ENCODE measurements at regions not wholly inside any gene's neighbourhood (a gene's known extent, or its start where the extent isn't known, plus 50 kb on each side); places are given as distances from the start of the nearest gene placed in this dataset.
"Not testable (repeated sequence)": the region's sequence is repeated elsewhere in the genome, so short reads cannot be mapped to it uniquely, and the experiment has no call there.

DNA sequence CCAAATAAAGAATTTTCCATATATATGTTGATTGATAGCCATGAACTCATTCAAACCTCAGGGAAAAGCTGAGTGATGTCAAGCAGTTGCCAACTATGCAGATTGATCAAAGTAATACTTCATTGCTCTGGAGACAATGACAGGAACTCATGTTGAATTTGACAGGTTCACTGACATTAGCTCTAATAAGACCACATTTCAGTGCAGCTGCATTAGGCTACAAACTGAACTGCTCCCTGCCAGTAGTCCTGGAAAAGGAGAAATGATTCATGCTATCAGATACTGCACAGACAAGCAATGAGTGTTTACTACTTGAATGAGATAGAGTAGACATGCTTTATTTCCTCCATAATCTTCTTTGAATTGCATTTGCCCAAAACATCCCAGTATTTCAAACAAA, 948.4 kb downstream of the MRPL39 start:
- DNase-seq, result no peak

DNA sequence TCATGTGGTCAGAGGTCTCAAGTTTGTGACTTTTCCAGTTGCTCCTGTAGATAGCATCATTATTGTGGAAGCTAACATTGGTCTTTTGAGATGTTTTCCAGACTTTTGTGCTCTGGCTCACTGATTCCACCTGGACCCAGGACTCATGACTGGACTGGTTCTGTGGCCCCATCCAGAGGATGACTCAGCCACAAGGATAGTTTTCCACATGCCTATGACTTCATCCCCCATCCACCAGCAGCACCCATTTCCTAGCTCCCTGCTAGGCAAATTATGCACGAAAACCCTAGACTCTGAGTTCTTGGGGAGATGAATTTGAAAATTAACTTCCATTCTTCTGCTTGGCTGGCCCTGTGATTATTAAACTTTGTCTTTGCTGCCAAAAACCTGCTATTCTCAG, 949.3 kb downstream of the MRPL39 start:
- DNase-seq, result no peak

DNA sequence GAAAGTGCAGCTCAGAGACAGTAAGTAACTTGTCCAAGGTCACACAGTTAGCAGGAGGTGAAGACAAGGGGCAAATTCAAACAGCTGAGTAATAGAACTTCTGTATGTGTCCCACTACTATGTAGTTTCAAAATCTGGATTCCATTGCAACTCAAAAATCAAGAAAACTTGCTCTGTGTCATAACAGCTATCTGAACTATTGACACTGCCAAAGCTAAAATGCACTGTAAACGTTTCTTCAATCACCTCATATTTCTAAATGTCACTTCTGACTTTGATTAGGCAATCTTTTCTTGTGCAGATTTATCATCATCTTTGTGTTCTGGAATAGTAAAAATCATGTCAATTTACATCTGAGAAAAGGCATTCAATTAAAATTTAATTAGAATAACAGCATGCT, 957.6 kb downstream of the MRPL39 start:
- DNase-seq, result no peak

DNA sequence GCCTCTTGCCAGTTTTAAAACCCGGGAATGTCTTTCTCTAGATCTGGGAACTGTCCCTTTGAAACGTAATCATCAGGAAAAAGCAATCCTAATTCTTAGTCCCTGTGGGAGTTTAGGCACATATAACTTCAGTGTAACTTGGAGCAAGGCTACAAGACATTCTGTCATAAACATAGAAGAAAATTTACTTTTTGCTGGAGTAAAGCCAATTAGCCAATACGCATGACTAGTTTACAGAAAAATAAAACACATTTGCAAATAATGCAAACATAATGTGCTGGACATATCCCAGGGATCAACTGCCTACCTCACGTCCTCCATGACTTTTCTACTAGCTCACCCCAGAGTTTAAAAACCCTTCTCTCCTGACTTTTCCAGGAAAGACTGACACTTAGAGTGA, 970.6 kb downstream of the MRPL39 start:
- no peak for DNase-seq

DNA sequence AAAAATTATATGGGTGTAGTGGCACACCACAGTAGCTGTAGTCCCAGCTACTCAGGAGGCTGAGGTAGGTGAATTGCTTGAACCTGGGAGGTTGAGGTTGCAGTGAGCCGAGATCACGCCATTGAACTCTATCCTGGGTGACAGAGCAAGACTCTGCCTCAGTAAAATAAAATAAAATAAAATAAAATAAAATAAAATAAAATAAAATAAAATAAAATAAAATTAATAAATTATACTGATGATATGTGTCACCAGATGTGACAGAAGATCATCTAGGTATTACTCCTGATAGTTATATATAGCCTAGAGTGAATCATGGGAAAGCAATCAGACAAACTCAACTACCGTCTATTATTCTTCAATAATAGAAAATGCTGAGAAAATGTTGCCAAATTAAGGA, 972.5 kb downstream of the MRPL39 start:
- DNase-seq, result no peak

DNA sequence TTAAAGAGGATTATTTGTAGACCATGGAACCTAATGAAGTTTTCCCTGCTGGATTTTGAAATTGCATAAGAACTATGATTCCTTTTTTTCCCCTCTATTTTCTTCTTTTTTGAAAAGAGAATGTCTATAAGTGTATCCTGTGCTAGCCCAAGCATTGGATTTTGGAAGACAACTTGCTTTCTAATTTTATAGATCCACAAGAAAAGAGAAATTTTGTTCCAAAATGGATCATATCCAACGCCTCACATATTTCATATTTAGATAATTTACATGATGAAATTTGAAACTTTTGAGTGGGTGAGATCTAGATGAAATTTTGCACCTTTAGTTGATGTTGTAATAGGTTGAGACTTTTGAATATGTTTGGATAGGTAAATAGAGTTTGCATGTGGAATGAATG, 978.7 kb downstream of the MRPL39 start:
- no peak for DNase-seq

DNA sequence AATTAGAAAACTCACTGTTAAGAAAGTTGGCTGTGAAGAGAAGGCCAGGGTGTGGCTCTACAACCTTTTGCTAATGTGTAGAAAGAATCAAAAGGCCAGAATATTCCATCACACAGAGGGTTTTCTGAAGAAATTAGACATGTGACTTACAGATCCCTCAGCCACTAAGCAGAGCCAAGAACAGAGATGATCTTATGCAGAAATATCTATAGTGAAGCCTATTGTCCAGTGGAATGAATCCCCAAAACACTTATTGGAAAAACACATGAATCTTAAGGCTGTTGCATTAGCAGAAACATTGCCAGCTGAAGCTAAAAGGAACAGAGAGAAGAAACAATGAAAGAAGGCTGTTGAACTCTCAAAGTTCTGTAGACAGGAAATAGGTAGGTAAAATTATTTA, 979.2 kb downstream of the MRPL39 start:
- no peak for DNase-seq

DNA sequence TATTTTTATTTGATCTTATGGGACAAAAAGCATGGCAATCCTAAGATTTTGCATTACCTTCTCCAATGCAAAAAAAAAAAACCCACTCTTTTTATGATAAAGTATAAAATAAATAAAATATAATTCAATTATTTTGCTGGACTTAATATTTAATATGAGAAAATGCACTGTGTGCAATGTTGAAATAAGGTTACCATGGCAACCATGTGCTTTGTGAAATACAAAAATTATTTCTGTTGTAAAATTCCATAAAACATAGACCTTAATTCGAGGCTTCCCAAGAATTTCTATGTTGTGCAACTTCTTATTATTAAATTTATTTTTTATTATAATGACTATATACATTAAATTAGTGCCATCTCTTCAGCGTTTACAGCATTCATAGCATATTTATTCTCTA, 989.5 kb downstream of the MRPL39 start:
- no peak for DNase-seq

DNA sequence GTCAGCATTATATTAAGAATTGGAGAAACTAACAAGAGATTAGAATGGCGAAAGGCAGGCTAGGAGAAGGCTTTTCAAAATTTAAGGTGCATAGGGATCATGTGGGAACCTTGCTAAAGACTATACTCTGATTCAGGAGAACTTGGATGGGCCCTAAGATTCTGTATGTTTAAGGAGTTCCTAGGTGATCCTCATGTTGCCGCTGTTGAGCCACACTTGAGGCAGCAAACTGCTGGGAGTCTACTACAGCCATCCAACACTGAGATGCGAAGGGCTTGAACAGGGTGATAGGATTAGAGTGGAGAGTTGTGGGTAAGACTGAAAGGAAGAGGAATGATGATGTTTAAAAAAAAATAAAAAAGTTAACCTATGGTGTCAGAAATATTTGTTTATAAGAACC, 1013.2 kb downstream of the MRPL39 start:
- no peak for DNase-seq

DNA sequence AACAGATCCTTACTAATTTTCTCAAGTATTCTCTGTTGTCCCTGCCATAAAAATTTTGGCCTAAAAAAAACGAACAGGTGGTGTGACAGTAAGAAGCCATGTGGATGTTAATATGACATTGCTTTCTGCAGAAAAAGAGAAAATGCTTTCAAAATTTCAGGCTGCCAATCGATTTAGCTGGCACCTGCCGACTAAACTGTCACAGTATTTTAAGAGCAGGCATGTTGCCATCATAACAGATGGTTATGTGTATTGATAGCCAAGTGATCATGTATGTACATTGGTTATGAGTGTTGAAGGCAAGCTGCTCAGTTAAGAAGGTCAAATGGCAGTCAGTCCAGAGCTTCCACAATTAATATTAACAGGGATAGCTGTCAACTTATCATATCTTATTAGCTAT, 1017.0 kb downstream of the MRPL39 start:
- DNase-seq, result no peak

DNA sequence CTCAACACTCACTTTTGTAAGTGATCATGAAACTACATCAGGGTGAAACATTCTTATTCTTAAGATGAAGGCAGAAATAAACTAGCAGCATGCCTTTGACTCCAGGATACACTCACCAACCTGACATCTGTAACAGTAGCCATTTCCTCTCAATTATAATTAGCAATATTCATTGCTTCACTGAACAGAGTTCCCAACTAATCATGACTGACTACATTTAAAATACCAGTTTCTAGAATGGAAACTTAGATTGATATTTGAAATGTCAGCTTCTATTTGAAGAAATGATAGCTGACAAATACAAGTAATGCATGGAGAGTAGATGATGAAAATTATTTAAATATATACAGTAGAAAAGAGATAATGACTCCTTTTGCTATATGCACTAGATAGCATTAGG, 1023.8 kb downstream of the MRPL39 start:
- DNase-seq, result no peak

DNA sequence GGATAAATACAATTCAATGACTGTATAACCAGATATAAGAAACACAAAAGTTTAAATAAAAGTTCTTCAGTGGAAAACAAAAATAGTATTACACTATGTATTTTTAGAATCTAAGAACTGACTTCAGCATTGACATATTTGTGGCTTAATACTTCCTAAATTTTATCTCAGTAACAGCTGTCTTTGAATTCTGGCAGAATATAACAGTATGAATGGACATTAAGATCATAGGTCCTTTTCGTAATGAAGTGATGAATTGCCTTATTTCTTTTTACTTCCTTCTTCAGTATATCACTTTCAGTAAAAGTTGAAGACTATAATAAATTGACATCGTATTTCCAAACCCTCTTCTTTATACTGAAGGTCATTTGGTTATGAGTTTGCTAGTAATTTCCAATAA, 1030.0 kb downstream of the MRPL39 start:
- DNase-seq, result no peak

DNA sequence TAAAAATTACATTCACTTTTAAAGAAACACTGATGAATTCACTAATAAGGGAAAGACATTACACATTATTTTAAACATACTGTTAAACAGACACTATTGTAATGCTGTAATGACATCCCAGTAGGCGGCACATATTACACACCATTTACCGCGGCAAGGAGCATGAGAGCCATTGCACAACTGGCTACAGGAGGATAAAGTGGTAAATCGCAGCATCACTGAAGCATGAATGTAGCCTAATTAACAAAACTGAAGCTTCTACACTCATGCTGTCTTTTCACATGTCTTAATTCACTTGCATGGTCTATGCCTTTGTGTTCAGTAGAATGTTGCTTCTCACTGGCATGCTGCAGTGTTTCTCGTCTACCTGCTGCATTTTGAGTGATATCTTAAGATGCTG, 1046.0 kb downstream of the MRPL39 start:
- DNase-seq, result no peak

DNA sequence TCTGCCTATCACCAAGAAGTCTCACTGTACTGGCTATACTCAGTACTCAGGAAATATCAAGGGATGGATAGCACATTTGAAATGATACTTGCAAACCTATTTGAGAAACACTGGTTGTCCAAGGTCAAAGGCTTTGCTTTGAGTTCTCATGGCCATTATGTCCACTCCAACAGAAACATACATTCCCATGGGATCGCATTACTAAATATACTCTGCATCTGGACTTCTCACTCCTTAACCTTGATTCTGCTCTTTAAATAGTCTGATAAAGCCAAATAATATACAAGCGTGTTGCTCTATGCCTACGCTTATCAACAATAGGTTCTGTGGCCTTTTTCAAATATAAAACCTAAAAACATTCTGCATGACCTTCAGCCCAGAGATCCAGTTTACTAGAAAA, 1054.8 kb downstream of the MRPL39 start:
- DNase-seq, result no peak

DNA sequence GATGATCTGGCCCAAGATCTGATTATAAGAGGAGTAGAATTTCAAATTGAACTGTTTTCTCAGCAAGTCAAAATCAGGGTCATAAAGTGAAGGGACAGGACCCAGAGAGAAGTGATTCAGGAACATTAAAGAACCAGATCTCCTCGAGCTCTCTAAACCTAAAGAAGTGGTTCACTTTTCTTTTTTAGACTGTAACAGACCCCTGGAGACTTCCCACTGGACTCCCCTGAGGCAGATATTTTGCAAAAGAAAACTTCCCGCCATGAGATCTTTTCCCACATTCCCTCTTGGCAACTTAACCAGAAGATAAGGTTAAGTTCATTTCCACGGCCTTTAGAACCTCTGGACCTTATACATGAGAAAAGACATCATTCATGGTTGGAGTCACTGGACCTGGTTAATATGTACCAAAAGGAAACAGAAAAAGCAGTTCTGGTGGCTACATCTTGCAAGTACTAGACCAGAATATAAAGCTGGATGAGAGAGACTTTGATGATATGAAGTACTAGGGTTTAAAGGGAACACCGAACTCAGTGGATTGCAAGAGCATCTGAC, 1061.4 kb downstream of the MRPL39 start:
- no peak for DNase-seq

DNA sequence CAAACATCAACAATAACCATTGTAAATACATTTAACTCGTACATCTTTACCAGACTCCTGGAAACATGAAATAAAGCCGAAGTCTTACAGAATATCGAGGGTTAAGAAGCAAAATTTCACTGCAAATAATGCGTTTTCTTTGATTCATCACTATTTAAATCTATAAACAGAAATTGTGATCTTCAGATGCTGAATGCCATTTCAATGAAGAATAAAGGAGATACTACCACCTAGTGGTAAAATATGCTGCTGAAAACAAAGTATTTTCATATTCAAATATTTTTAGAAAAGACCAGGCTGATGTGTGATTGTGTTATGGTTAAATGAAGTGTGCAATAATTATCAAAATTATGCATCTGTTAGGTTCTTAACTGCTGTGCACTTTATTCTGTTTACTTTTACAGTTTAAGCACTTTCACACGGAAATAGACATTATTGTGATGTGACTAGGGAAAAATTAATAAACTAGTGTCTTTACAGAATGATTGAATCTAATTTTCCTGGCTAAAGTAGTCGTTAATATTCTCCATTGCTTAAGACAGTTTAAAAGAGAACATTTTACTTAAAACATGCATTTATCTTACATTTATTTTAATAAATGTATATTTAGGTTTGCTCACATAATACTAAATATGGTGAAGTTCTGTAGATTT, 1093.1 kb downstream of the MRPL39 start:
- no peak for DNase-seq

DNA sequence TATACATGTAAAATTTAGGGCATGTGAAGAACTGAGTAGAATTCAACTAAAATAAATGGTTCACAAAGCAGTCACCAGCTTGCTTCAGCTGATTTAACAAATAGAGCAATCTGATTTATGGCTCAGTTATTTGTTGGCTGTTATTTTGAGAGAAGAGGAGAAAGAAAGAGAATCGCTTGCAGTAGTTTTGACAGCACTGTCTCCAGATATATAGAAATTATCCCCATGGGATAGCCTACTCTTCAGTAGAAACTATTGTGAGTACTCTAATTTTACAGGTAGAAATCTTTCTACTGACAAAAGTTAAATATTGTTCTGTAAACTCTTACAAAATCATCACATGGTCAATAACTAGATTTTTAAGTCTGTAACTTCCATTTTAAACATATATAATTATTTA, 1098.2 kb downstream of the MRPL39 start:
- no peak for DNase-seq

DNA sequence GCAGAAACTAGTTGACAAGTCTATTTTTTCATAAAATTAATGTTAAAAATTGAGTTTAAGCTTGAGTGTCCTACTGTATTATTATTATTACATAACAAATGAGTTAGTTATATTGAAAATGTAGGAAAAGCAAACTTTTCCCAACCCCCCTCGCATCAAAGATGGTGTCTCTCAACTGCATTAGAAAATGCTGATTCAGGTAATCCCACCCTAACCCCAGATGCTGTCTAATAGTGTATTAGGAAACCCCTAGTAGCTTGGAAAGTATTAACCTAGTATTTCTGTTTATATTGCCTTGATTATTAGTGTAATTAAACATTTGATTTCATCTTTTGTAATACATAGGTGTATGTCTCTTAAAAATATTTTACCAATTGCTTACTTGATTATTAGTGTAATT, 1120.3 kb downstream of the MRPL39 start:
- no peak for DNase-seq

DNA sequence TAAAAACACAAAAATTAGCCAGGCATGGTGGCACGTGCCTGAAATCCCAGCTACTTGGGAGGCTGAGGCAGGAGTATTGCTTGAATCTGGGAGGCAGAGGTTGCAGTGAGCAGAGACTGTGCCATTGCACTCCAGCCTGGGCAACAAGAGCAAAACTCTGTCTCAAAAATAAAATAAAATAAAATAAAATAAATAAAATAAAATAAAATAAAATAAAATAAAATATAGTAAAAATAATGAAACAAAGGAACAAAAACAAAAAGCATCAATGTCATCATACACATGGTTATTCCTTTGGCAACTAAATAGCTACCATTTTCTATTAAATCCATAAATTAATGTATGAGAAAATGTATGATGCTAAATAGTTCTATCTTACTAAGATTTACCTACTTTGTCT, 1123.9 kb downstream of the MRPL39 start:
- not testable (repeated sequence) for DNase-seq

DNA sequence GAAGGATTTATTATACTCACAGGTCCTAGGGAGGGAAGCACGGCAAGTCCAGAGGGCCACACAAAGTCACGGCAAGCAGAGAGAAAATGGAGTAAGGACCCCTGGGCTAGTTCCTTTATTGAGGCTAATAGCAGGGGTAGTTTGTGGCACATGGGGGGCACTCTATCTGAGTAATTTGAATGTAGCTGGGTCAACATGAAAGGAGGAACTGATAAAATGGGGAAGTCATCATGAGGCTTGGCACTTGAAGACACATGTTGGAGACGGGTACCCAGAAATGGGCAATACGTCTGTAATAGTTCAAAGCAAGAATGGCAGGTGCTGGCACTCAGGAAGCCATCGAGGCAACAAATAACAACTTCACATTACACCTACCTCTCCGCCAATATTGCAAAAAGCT, 1136.4 kb downstream of the MRPL39 start:
- no peak for DNase-seq

DNA sequence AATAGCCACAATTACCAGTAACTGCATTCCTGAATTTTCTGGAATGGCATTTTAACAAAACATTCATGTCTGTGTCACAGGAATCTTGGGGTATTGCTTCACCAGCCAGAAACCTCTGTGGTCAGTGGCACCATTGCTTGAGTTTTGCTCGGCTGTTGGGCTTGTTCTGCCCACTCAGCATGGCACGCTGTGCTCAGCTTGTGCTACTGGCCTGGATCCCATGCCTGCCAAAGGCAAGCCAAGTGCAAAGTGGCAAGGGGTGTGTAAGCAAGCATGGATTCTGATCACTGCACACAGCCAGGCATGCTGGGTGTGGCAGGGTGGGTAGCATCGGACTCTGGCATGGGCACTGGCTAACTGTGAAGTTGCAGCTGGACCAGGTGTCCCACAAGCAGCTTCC, 1150.9 kb downstream of the MRPL39 start:
- DNase-seq, result no peak

DNA sequence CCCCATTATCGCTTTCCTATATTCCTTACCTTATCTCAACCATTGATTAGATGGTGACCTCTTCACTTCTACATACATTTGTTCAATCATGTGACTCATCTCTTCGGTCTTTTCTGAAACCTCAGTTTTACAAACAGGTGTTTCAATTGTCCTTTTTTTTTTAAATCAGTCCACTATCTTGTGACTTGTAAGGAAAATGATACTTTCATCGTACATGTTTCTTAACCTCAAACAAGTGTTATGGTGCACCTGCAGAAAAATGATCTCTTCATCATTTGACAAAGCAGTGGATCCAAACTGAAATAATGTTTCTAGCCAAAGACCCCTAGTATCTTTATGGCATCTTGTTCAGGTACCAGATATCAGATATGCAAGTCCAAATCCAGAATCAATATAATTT, 1157.2 kb downstream of the MRPL39 start:
- no peak for DNase-seq

DNA sequence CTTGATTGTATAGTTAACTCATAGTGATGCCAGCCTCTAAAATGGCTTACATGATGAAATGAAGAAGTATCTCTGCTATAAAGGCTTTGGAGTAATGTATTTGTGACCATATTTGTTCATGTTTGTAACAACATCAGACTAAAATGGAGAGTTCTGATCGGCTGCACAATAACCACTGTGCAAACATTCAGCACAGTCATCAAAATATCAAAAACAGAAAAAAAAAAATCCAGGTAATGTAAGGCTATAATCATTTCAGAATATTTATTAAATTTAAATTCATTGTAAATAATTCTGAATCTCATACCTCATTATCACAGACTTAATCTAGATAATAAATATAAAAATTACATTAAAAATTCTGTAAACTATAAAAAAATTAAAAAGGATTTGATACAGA, 1161.8 kb downstream of the MRPL39 start:
- DNase-seq, result no peak

DNA sequence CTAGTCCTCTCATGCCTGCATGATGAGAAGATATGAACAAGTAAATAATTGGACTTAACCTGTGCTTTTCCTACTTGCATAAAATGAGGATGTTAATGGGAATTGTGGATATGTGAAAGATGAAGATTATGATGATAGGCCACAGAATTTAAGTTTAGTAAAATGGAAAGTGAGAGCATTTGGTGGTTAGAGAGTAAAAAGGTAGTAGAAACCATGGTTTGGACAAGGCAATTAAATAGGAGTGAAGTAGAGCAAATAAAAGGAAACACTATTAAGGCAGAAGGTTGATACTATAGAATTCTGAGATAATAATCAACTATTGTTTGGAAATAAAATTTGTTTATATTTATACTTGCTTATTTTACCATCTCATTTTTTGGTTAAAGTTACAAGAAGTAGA, 1162.5 kb downstream of the MRPL39 start:
- DNase-seq, result no peak

DNA sequence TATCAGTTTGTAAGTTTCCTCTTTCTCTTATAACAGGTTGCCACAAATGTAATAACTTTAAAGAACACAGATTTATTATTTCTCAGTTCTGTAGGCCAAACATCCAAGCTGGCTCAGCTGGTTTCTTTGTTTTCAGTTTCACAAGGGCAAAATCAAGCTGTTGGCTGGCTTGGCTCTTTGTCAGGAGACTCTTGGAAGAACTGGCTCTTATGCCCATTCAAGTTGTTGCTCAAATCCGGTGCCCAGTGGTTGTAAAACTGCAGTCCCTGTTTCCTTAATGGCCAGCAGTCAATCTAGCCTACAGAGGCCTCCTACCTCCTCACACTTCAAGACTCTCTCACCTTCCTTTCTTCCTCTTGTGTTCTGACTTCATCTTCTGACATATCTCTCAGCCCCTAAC, 1171.0 kb downstream of the MRPL39 start:
- DNase-seq, result no peak
